IPS DF 6.9 (cell line): ENCODE measurements at regions not wholly inside any gene's neighbourhood (a gene's known extent, or its start where the extent isn't known, plus 50 kb on each side); places are given as distances from the start of the nearest gene placed in this dataset.

ENCODE experiments used
- DNase-seq: peaks from one replicate; pipeline ENCODE4 v3.0.0-alpha.2; 2013; ENCODE audit warnings: low read depth, low spot score
- H3K27ac ChIP-seq: one replicate; pipeline ENCODE4 v1.5.1; 2013; ENCODE audit warnings: low read length, control low read depth
- H3K27me3 ChIP-seq: 2 replicates; pipeline ENCODE4 v1.6.1; 2013; ENCODE audit warnings: mild to moderate bottlenecking, low read length; ENCODE audit not compliant: control insufficient read depth, insufficient read depth
- H3K36me3 ChIP-seq: 2 replicates; pipeline ENCODE4 v1.6.1; 2013; ENCODE audit warnings: low read length; ENCODE audit not compliant: control insufficient read depth, insufficient read depth
- H3K4me1 ChIP-seq: 2 replicates; pipeline ENCODE4 v1.6.1; 2013; ENCODE audit warnings: low read length; ENCODE audit not compliant: control insufficient read depth, insufficient read depth
- H3K4me3 ChIP-seq: 2 replicates; pipeline ENCODE4 v1.5.1; 2013; ENCODE audit warnings: mild to moderate bottlenecking, low read length
- H3K9me3 ChIP-seq: 2 replicates; pipeline ENCODE4 v1.6.1; 2013; ENCODE audit warnings: low read length, inconsistent platforms; ENCODE audit not compliant: control insufficient read depth, insufficient read depth
- WGBS: extraction: QIAGEN DNeasy Blood & Tissue Kit; methylation state at CpG from one replicate; pipeline ENCODE4 v1.1.7; 2013; ENCODE audit warnings: mixed read lengths, missing lambda C conversion rate; ENCODE audit not compliant: insufficient read length, insufficient coverage; 5-methylcytosine and 5-hydroxymethylcytosine counted together

DNA sequence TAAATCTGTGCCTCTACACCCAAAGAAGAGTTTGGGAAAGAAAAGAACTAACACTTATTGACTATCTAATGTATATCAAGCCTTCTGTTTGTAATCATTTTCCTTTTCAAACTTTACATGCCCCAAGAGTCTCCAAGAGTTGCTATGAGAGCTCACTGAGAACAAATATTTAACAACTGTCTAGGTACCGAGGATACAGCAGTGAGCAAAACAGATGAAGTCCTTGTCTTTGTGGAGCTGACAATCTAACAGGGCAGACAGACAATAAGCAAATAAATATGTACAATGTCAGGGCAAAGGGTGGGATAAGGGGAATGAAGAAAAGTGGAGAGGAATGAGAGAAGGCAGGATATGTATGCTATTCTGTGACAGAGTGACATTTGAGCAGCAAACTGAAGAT is 64.8 kb upstream of the KSR1 start:
- WGBS = no CpG with 5 or more reads among the region's 1 CpG
- H3K27me3 ChIP-seq = no peaks in the 10 kb centered on the region
- no peaks in the 10 kb centered on the region for H3K9me3 ChIP-seq
- H3K4me3 ChIP-seq = no peak overlapping the region
- H3K4me1 ChIP-seq = 0 out of 2 replicates have a peak, but pooled peaks cover 1% of the 10 kb centered on the region
- DNase-seq = no peak
- H3K36me3 ChIP-seq = no peaks in the 10 kb centered on the region
- H3K27ac ChIP-seq = no peak overlapping the region

DNA sequence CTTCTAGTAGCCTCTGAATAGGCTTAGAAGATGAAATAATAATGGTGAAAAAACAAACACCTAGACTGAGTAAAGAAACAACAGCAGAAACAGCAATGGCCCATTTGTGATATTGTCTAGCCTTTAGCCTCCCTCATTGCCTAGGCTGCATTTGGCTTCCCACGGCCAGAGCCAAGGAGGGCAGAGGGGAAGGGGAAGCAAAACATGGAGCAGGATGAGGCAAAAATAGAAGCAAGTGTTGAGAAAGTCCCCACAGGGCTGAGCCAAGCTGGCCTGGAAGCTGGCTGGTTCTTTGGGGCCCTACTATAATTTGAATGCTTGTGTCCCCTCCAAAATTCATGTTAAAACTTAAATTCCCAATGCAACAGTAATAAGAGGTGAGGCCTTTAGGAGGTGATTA is 60.2 kb upstream of the KSR1 start:
- no peaks in the 10 kb centered on the region for H3K4me1 ChIP-seq
- H3K4me3 ChIP-seq = no peak overlapping the region; the same call in 1 of the 2 replicates
- WGBS = no CpG with 5 or more reads among the region's 1 CpG
- DNase-seq = no peak
- H3K27me3 ChIP-seq = no peaks in the 10 kb centered on the region
- H3K36me3 ChIP-seq = no peaks in the 10 kb centered on the region
- no peak overlapping the region for H3K27ac ChIP-seq
- no peaks in the 10 kb centered on the region for H3K9me3 ChIP-seq

DNA sequence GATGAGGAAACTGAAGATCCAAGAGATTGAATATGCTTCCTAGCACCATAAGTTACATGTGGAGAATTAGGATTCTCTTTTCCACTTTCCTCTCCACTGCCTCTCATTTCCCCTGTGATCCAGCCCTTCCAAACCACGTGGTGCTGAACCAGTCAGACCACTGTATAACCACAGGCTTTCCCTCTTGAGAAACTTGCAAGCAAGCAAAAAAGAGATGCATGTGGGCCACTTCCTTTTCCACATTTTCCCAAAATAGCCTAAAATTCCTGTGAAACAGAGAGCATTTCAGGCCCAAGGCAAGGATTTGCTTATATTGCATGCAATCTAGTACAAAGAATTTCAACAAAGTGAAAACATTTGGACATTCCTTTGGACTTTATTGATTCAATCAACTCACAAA is 59.3 kb upstream of the KSR1 start:
- no peaks in the 10 kb centered on the region for H3K27me3 ChIP-seq
- H3K9me3 ChIP-seq = no peaks in the 10 kb centered on the region
- H3K36me3 ChIP-seq = no peaks in the 10 kb centered on the region
- no CpG with 5 or more reads among the region's 1 CpG for WGBS
- H3K4me1 ChIP-seq = no peaks in the 10 kb centered on the region
- H3K4me3 ChIP-seq = no peak overlapping the region
- no peak overlapping the region for H3K27ac ChIP-seq
- no peak for DNase-seq

DNA sequence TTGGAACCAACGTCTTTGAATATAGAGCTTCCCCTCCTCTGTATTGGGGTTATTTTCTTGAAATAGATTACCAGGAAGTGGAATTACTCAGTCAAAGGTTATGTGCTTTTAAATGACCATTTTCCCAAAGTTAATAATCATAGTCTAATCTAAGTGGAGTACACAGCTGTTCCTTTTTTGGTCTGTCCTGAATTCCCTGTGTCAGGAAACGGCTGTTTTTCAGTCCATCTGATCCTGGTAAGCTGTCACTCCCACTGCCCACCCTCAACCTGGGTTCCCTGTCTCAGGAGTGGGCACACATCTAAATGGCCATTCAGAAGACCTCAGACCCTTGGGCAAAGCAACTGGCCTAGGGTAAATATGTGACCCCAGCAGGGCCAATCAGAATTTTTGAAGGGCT is 57.6 kb upstream of the KSR1 start:
- Histone ChIP-seq H3K27ac (no peak overlapping the region), H3K4me1 (no peaks in the 10 kb centered on the region; the same call in 1 of the 2 replicates), H3K36me3 (no peaks in the 10 kb centered on the region), H3K27me3 (no peaks in the 10 kb centered on the region), H3K9me3 (no peaks in the 10 kb centered on the region), H3K4me3 (no peak overlapping the region)
- WGBS = no CpG with 5 or more reads among the region's 2 CpGs
- DNase-seq = no peak

DNA sequence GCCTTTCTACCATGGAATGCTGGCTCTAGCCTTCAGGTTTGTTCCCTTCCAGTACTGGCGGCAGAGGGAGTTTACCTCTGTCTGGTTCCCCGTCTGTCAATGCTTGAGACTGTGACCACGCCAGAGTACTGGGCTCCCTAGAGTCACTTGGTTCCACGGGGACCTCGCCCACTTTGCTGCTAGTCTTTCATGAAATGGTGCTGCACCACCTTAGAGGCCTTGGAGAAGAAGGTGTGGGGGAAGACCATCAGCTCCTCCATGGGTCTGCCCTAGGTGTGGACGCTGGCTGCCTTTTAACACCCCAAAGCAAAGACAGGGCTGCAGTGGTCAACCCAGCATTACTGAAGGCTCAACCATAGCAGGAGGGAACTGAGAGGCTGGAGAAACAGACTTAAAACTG is 55.3 kb upstream of the KSR1 start:
- no peak overlapping the region for H3K4me3 ChIP-seq
- DNase-seq = no peak
- H3K4me1 ChIP-seq = no peaks in the 10 kb centered on the region; the same call in 1 of the 2 replicates
- WGBS = no CpG with 5 or more reads among the region's 6 CpGs
- H3K27me3 ChIP-seq = no peaks in the 10 kb centered on the region
- H3K36me3 ChIP-seq = no peaks in the 10 kb centered on the region
- no peak overlapping the region for H3K27ac ChIP-seq
- H3K9me3 ChIP-seq = no peaks in the 10 kb centered on the region

DNA sequence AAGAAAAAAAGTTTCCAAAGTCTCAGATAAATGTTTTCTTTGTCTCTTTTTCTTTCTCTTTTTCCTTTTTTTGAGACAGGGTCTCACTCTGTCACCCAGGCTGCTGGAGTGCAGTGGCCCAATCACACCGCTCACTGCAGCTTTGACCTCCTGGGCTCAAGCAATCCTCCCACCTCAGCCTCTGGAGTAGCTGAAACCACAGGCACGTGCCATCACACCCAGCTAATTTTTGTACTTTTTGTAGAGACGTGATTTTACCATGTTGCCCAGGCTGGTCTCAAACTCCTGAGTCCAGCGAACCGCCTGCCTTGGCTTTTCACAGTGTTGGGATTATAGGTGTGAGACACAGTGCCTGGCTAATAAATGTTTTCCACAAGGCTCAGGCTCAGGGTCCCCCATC is 53.3 kb upstream of the KSR1 start:
- WGBS = no CpG with 5 or more reads among the region's 5 CpGs
- no peaks in the 10 kb centered on the region for H3K36me3 ChIP-seq
- DNase-seq = no peak
- H3K4me1 ChIP-seq = no peaks in the 10 kb centered on the region; the same call in 1 of the 2 replicates
- H3K9me3 ChIP-seq = no peaks in the 10 kb centered on the region
- H3K4me3 ChIP-seq = no peak overlapping the region
- no peak overlapping the region for H3K27ac ChIP-seq
- H3K27me3 ChIP-seq = no peaks in the 10 kb centered on the region

DNA sequence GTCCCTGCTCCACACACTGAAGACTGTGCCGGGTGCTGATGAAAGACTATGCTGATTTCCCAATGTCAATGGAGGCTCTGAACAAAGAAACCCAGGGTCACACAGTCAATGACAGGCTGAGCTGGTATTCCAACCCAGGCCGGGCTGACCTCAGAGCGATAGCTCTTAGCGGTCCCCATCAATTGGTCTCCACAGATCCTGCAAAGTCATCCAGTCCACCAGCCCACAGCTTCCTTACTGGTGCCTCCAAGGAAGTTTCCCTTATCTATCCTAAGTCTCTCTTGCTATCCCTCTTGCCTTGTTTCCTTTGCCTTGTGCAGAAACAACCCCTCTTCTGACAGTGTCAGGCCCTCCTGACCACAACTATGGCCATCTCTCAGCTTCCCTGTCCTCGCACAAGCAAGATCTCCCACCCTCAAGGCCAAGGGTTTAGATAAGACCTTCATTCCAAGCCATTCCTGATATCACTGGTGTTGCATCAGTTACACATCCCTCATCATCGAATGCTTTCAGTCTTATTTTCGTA is 52.7 kb upstream of the KSR1 start:
- no CpG with 5 or more reads among the region's 7 CpGs for WGBS
- H3K4me1 ChIP-seq = no peaks in the 10 kb centered on the region; the same call in 1 of the 2 replicates
- DNase-seq = no peak
- no peak overlapping the region for H3K27ac ChIP-seq
- no peaks in the 10 kb centered on the region for H3K36me3 ChIP-seq
- no peaks in the 10 kb centered on the region for H3K9me3 ChIP-seq
- no peaks in the 10 kb centered on the region for H3K27me3 ChIP-seq
- H3K4me3 ChIP-seq = no peak overlapping the region

DNA sequence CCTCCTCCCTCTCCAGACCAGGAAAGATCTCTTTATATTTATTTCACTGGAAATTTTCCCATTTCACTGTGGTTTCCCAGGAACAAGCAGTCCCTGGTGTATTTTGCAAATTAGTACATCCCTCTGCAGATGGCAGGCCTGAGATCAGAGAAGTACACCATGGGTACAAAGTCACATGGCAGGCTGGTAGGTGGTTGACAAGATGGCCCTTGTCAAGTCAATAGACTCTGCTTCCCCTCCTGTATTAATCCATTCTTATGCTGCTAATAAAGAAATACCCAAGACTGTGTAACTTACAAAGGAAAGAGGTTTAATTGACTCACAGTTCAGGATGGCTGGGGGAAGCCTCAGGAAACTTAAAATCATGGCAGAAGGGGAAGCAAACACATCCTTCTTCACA is 51.6 kb upstream of the KSR1 start:
- Histone ChIP-seq H3K4me3 (no peak overlapping the region), H3K36me3 (no peaks in the 10 kb centered on the region), H3K27ac (no peak overlapping the region), H3K9me3 (no peaks in the 10 kb centered on the region), H3K27me3 (no peaks in the 10 kb centered on the region), H3K4me1 (no peaks in the 10 kb centered on the region; the same call in 1 of the 2 replicates)
- DNase-seq = no peak
